Stomach smooth muscle (tissue), 2 donors: ENCODE measurements at regions not wholly inside any gene's neighbourhood (a gene's known extent, or its start where the extent isn't known, plus 50 kb on each side); places are given as distances from the start of the nearest gene placed in this dataset.

Experiments used
- H3K27ac ChIP-seq: one replicate; pipeline ENCODE4 v1.7.0; 2013; ENCODE audit warnings: mild to moderate bottlenecking, low read length, inconsistent platforms
- H3K27me3 ChIP-seq, 2 donors: one replicate each; pipeline ENCODE4 v1.7.0; 2013; ENCODE audit warnings: low read length in 2 of 2; ENCODE audit not compliant: insufficient read depth in 2 of 2, control insufficient read depth in 1 of 2
- H3K36me3 ChIP-seq, 2 donors: one replicate each; pipeline ENCODE4 v1.7.0; 2013; ENCODE audit warnings: low read length in 2 of 2; ENCODE audit not compliant: control insufficient read depth in 2 of 2, insufficient read depth in 2 of 2
- H3K4me1 ChIP-seq: one replicate; pipeline ENCODE4 v1.7.0; 2013; ENCODE audit warnings: low read length; ENCODE audit not compliant: control insufficient read depth, insufficient read depth
- H3K4me3 ChIP-seq, 2 donors: one replicate each; pipeline ENCODE4 v1.7.0; 2013; ENCODE audit warnings: low read length in 2 of 2
- H3K9ac ChIP-seq, 2 donors: one replicate each; pipeline ENCODE4 v1.7.0; 2013; ENCODE audit warnings: low read length in 2 of 2, mild to moderate bottlenecking in 1 of 2
- H3K9me3 ChIP-seq, 2 donors: one replicate each; pipeline ENCODE4 v1.7.0; 2013; ENCODE audit warnings: low read length in 2 of 2; ENCODE audit not compliant: control insufficient read depth in 2 of 2
- donor health status: healthy.
- donor health status: Pancreatic carcinoma.

DNA sequence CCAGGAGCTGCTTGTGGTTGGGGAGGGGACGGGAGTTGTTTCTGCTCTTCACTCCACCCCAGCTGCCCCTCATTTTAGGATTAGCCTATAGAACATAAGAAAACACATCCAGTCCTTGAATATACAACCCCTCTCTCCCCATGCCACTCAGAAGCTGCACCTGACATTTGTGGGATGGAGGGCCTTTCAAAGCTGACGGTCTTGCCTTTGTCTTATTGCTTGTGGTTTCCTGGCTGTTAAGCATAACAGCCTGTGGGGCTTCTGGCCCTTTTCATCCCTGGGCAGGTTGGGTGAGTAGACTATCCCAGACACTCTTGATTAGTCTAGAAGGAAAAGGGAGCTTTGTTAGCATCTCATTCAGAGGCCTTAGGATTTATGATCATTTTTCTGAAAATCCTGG is 407.6 kb upstream of the BOD1L1 start:
- H3K4me1 ChIP-seq: no peaks in the 10 kb centered on the region
- H3K9ac ChIP-seq: no peak overlapping the region
- no peak overlapping the region for H3K4me3 ChIP-seq
- no peaks in the 10 kb centered on the region for H3K27me3 ChIP-seq
- no peaks in the 10 kb centered on the region for H3K9me3 ChIP-seq
- H3K27ac ChIP-seq: no peak overlapping the region
- no peaks in the 10 kb centered on the region for H3K36me3 ChIP-seq

DNA sequence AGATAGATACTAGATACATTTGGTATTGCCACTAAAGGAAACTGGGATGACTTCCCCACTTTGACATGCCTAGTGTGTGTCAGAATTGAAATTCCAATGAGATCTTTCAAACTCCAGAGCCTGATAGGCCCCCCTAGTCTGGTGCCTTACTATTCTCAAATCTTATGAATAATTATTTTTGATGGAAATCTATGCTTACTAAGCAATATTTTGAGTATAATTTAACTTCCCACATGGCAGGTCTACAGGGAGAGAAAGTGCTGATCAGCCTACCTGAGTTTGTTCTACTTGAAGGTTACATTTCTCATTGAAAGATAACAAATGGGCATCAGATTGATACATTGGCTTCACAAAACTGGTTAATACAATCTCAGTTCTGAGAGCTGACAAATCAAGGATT is 415.7 kb upstream of the BOD1L1 start:
- H3K9me3 ChIP-seq: no peaks in the 10 kb centered on the region
- no peaks in the 10 kb centered on the region for H3K4me1 ChIP-seq
- no peaks in the 10 kb centered on the region for H3K27me3 ChIP-seq
- no peak overlapping the region for H3K4me3 ChIP-seq
- H3K9ac ChIP-seq: no peak overlapping the region
- H3K36me3 ChIP-seq: no peaks in the 10 kb centered on the region
- no peak overlapping the region for H3K27ac ChIP-seq

DNA sequence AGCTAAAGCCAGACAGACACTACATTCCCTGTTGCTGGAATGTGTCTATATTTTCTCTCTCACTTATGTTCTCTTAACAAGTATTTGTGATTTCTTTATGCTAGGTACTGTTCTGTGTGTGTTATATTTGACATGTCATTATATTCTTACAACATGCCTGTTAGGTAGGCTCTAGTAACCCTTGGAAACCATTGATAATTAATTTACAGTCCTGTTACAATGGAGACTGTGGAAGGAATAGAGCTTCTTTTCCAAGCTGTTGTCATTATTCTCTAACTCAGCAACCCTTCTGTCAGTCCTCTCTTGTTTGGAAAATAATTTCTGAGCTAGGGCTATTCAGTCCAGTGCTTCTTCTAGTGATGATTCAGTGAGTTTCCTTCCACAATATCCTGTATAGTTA is 419.1 kb upstream of the BOD1L1 start:
- no peaks in the 10 kb centered on the region for H3K9me3 ChIP-seq
- H3K27ac ChIP-seq: no peak overlapping the region
- no peak overlapping the region for H3K9ac ChIP-seq
- no peaks in the 10 kb centered on the region for H3K36me3 ChIP-seq
- H3K27me3 ChIP-seq: no peaks in the 10 kb centered on the region
- no peaks in the 10 kb centered on the region for H3K4me1 ChIP-seq
- no peak overlapping the region for H3K4me3 ChIP-seq

DNA sequence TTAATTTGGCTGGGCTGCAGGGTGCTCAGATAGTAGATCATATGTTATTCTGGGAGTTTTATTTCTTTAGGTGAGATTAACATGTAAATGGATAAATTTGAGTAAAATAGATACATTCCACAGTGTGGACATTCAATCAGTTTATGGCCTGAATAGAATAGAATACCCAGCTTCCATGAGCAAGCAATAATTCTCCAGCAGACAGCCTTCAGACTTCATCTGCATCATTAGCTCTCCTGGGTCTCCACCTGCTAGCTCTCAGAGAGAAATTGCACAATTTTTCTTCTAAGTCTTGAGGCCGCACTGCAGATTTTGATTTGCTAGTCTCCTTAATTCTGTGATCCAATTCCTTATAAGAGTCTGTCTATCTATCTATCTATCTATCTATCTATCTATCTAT is 420.3 kb upstream of the BOD1L1 start:
- no peaks in the 10 kb centered on the region for H3K9me3 ChIP-seq
- H3K36me3 ChIP-seq: no peaks in the 10 kb centered on the region
- H3K4me3 ChIP-seq: no peak overlapping the region
- no peaks in the 10 kb centered on the region for H3K27me3 ChIP-seq
- no peaks in the 10 kb centered on the region for H3K4me1 ChIP-seq
- H3K9ac ChIP-seq: no peak overlapping the region
- no peak overlapping the region for H3K27ac ChIP-seq

DNA sequence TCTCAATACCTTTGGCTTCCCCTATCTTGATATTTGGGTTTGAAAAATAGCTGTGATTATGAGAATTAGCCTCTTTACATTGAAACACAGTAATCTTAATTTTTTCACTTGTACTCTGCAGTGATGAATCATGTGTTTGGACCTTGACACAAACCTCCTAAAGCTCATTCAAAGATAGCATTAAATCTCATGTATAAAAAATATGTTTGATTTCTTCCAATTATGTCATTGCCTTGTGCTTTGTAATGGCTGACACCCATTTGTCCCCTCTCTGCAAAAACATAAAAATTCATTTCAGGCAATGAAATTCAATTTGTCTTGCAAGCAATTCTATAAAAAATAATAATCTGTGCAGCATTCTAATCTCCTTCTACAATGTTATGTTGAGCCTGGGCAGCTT is 422.4 kb upstream of the BOD1L1 start:
- H3K9me3 ChIP-seq: no peaks in the 10 kb centered on the region
- H3K4me1 ChIP-seq: no peaks in the 10 kb centered on the region
- H3K27ac ChIP-seq: no peak overlapping the region
- no peak overlapping the region for H3K4me3 ChIP-seq
- H3K36me3 ChIP-seq: no peaks in the 10 kb centered on the region
- no peak overlapping the region for H3K9ac ChIP-seq
- H3K27me3 ChIP-seq: no peaks in the 10 kb centered on the region

DNA sequence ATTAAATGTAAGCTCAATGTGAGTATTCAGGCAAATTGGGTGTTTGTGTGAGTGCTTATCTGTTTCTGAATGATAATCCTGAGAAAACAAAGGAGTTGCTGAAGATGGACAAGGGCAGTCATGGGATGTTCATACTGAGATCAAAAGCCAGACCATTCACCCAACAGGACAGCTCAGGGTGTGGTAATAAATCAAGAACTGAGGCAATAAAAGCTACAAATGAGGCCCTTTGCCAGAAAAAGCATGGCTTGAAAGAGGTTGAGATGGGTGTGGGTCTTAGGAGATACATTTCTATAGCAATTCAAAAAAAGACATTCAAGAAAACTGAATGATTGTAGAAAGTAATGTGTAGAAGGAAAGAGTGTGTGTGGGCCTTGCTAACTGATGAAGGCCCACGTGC is 425.8 kb upstream of the BOD1L1 start:
- H3K4me3 ChIP-seq: no peak overlapping the region
- no peaks in the 10 kb centered on the region for H3K4me1 ChIP-seq
- H3K9me3 ChIP-seq: no peaks in the 10 kb centered on the region
- no peak overlapping the region for H3K27ac ChIP-seq
- no peaks in the 10 kb centered on the region for H3K27me3 ChIP-seq
- H3K36me3 ChIP-seq: no peaks in the 10 kb centered on the region
- no peak overlapping the region for H3K9ac ChIP-seq

DNA sequence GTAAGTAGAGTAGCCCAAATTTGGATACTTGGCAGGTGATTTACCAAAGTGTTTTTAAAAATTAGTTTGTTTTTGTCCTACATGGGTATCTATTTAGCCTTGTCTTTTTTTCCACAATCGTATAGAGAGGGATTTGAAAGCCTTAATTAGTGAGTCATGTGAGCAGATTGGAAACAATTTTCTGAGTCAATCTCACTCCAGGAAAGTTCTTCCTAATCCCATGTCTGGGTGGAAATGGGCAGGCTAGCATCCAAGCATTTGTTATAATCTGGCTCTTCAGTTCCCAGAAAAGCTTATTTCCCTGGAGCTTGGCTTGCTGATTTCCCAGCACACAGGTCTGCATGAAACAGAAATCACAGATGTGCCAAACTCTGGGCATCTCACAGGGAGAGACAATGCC is 426.9 kb upstream of the BOD1L1 start:
- no peaks in the 10 kb centered on the region for H3K36me3 ChIP-seq
- H3K4me3 ChIP-seq: no peak overlapping the region
- H3K9ac ChIP-seq: no peak overlapping the region
- H3K27ac ChIP-seq: no peak overlapping the region
- H3K4me1 ChIP-seq: no peaks in the 10 kb centered on the region
- no peaks in the 10 kb centered on the region for H3K27me3 ChIP-seq
- H3K9me3 ChIP-seq: no peaks in the 10 kb centered on the region

DNA sequence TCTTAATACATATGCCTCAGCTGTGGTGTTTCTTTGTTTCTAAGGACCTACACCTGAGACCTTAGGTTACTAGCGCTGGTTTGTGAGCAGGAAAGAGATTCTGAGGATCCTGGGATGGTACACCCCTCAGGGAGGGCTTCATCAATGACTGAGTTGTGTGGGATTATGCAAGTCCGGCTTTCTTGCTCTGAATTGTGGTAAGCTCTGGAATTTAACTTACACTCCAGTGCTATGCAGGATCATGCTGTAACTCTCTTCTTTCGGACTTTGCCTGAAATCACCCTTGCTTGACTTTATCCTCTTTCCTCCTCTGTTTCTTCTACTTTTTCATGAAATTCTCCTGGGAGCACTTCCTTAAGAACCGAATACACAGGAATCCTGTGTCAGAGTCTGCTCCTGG is 431.5 kb upstream of the BOD1L1 start:
- Histone ChIP-seq H3K9ac (no peak overlapping the region), H3K9me3 (no peaks in the 10 kb centered on the region), H3K4me3 (no peak overlapping the region), H3K4me1 (no peaks in the 10 kb centered on the region), H3K27me3 (no peaks in the 10 kb centered on the region), H3K27ac (no peak overlapping the region), H3K36me3 (no peaks in the 10 kb centered on the region)

DNA sequence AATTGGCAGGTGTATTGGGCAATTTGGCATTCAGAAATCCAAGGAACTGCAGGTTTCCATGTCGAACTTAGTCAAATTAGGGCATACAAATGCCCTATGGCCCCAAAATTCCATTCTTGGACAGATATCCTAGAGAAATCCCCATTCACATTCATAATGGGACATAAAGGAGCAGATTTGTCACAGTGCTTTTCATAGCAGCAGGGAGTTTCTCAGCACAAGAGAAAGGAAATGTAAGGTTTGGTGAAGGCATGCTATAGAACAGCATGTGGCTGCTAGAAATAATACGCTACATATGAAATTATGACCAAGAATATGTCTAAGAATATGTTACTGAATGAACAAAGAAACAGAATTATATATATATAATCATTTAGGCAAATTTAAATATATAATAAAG is 437.5 kb upstream of the BOD1L1 start:
- Histone ChIP-seq H3K9me3 (no peaks in the 10 kb centered on the region), H3K36me3 (no peaks in the 10 kb centered on the region), H3K27me3 (no peaks in the 10 kb centered on the region), H3K27ac (no peak overlapping the region), H3K4me1 (no peaks in the 10 kb centered on the region), H3K9ac (no peak overlapping the region), H3K4me3 (no peak overlapping the region)

DNA sequence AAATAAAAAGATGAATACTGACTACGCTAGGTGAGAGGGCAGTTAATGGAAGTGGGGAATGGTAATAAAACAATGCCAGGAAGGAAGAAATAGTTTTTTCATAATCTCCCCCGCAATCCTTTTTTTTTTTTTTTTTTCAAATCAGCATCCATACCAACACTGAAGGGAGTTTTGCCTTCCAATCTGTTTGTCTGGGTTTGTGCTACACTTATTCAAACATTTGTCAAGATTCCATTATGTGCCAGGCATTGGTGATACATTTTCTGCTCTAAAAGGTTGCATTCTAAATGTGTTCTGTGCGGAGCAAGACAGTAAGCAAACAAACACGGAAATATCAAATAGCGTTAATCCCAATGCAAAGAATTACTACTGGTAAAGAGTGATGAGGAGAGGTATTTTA is 437.9 kb upstream of the BOD1L1 start:
- Histone ChIP-seq H3K4me3 (no peak overlapping the region), H3K9ac (no peak overlapping the region), H3K27me3 (no peaks in the 10 kb centered on the region), H3K9me3 (no peaks in the 10 kb centered on the region), H3K4me1 (no peaks in the 10 kb centered on the region), H3K27ac (no peak overlapping the region), H3K36me3 (no peaks in the 10 kb centered on the region)

DNA sequence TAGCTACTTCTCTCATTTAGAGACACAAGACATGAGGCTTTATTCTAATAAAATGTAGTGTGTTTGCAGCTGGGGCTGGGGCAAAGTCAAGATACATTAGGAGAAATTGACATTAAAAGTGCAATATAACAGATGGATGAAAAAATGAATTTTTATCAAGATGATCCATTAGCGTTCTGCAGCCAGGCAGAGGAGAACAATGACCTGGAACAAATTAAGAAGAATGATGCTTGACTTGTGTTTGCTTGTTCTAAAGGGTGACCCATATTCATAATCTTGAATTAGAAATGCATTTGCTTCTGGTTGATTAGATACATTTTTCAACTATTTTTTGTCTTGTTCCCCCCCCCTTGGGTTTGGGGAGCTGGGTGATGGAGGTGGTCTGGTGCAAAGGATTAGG is 439.5 kb upstream of the BOD1L1 start:
- H3K4me3 ChIP-seq: no peak overlapping the region
- H3K36me3 ChIP-seq: no peaks in the 10 kb centered on the region
- H3K27me3 ChIP-seq: no peaks in the 10 kb centered on the region
- H3K9me3 ChIP-seq: peaks cover 0 to under 1% of the 10 kb centered on the region in 2 donors
- no peak overlapping the region for H3K9ac ChIP-seq
- H3K27ac ChIP-seq: no peak overlapping the region
- no peaks in the 10 kb centered on the region for H3K4me1 ChIP-seq

DNA sequence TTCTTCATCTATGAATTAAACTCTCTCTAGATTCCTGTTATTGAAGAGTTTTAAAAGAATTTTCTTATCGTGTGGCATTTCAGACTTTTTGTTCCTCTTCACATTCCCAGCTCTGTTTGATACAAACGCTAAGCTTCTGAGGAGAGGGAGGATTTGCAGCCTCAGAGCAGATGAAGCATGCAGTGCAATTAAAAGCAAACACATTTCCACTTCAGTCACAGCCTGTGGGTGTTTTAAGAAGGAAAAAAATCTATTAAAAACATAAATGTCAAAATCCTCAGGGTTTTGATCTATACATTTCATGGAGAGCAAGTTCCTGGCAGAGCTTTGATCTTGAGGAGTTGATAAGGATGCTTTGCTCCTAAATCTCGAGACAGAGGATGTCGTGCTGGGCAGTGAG is 442.4 kb upstream of the BOD1L1 start:
- H3K4me3 ChIP-seq: no peak overlapping the region
- H3K4me1 ChIP-seq: no peaks in the 10 kb centered on the region
- H3K27ac ChIP-seq: no peak overlapping the region
- no peak overlapping the region for H3K9ac ChIP-seq
- H3K36me3 ChIP-seq: no peaks in the 10 kb centered on the region
- no peaks in the 10 kb centered on the region for H3K27me3 ChIP-seq
- H3K9me3 ChIP-seq: peaks cover 8 to 9% of the 10 kb centered on the region in 2 donors
